ENCODE measurements at regions not wholly inside any gene's neighbourhood (a gene's known extent, or its start where the extent isn't known, plus 50 kb on each side); places are given as distances from the start of the nearest gene placed in this dataset.

DNA sequence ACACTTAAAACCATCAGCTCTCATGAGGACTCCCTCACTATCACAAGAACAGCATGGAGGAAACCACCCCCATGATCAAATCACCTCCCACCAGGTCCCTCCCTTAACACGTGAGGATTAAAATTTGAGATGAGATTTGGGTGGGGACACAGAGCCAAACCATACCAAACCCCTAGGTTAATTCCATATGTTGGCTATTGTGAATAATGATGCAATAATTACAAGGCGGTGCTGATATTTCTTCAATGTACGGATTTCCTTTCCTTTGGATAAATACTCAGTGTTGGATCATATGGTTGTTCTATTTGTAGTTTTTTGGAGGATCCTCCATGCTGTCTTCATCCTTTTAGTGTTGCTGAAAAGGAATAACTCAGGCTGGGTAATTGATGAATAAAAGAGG is 652.1 kb upstream of the PKDCC start:
- TF ChIP-seq EZH2 (IDR thresholded peaks at IDR 0.05; ENCODE audit: low read depth): no peak
- TF ChIP-seq, protein P1, sequence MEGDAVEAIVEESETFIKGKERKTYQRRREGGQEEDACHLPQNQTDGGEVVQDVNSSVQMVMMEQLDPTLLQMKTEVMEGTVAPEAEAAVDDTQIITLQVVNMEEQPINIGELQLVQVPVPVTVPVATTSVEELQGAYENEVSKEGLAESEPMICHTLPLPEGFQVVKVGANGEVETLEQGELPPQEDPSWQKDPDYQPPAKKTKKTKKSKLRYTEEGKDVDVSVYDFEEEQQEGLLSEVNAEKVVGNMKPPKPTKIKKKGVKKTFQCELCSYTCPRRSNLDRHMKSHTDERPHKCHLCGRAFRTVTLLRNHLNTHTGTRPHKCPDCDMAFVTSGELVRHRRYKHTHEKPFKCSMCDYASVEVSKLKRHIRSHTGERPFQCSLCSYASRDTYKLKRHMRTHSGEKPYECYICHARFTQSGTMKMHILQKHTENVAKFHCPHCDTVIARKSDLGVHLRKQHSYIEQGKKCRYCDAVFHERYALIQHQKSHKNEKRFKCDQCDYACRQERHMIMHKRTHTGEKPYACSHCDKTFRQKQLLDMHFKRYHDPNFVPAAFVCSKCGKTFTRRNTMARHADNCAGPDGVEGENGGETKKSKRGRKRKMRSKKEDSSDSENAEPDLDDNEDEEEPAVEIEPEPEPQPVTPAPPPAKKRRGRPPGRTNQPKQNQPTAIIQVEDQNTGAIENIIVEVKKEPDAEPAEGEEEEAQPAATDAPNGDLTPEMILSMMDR (conservative IDR thresholded peaks at IDR 0.05): no peak

Measured in PC-9 (cell line).